ENCODE measurements at regions not wholly inside any gene's neighbourhood (a gene's known extent, or its start where the extent isn't known, plus 50 kb on each side); places are given as distances from the start of the nearest gene placed in this dataset.

DNA sequence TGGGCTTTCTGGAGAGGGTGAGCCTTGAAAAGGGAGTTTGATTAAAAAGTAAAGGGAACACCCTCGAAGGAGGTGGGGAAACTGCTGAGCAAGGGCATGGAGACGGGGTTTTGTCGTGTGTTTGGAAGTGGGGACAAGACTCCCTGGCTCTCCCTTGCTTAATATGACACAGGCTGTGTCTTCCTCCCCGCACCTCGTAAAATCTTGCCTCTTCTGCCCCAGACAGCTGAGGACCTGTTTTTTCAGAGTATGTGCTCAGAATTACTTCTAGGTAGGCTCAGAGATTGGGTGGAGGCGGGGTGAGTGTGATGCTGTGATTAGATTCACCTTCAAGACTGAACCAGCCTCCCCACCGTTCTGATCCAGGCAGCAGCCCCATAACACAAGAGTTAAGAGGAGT lies 244.4 kb upstream of the TLE3 start:
- TF ChIP-seq TEAD4 (IDR thresholded peaks at IDR 0.05) (no peak), TCF12 (IDR thresholded peaks at IDR 0.05; ENCODE audit: low read depth) (no peak), TAF1 (IDR thresholded peaks at IDR 0.05; ENCODE audit: low read depth) (no peak), NFIC (IDR thresholded peaks at IDR 0.05) (no peak), REST (IDR thresholded peaks at IDR 0.05; ENCODE audit: low read depth) (no peak), ZBTB7A (IDR thresholded peaks at IDR 0.05; ENCODE audit: low read depth) (no peak), CEBPB (IDR thresholded peaks at IDR 0.05) (no peak), RAD21 (IDR thresholded peaks at IDR 0.05; ENCODE audit: low read depth) (no peak), EP300 (IDR thresholded peaks at IDR 0.05; ENCODE audit: borderline replicate concordance) (no peak), FOXM1 (IDR thresholded peaks at IDR 0.05; ENCODE audit: borderline replicate concordance, low read depth) (no peak), YY1 (IDR thresholded peaks at IDR 0.05; ENCODE audit: low read depth) (no peak), USF1 (IDR thresholded peaks at IDR 0.05) (no peak), CREB1 (IDR thresholded peaks at IDR 0.05; ENCODE audit: low read depth) (no peak), EGR1 (IDR thresholded peaks at IDR 0.05) (no peak)
- TF ChIP-seq, protein P1, sequence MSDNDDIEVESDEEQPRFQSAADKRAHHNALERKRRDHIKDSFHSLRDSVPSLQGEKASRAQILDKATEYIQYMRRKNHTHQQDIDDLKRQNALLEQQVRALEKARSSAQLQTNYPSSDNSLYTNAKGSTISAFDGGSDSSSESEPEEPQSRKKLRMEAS (IDR thresholded peaks at IDR 0.05), result no peak

DNA sequence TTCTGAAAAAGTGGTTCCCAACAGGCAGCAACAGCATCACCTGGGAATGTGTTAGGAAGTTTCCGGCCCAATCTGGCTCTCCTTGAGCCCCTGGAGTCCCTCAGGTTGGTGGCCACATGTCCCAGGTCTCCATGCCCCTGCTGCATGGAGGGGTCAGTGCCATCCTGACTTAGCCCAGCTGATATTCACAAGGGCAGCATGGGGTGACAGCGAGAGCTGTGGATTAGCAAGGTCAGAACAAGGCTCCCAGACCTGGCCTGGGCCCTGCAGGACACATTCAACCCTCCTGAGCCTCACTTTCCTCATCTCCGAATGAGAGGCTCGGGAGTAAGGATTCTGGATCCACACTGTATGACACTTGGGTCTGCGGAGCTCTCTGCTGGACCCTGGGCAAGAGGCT lies 243.8 kb upstream of the TLE3 start:
- no peak for TF ChIP-seq USF1 (IDR thresholded peaks at IDR 0.05)
- TF ChIP-seq REST (IDR thresholded peaks at IDR 0.05; ENCODE audit: low read depth), result no peak
- no peak for TF ChIP-seq CEBPB (IDR thresholded peaks at IDR 0.05)
- no peak for TF ChIP-seq ZBTB7A (IDR thresholded peaks at IDR 0.05; ENCODE audit: low read depth)
- no peak for TF ChIP-seq RAD21 (IDR thresholded peaks at IDR 0.05; ENCODE audit: low read depth)
- TF ChIP-seq, protein P1 (IDR thresholded peaks at IDR 0.05), result no peak
- TF ChIP-seq TCF12 (IDR thresholded peaks at IDR 0.05; ENCODE audit: low read depth), result no peak
- TF ChIP-seq FOXM1 (IDR thresholded peaks at IDR 0.05; ENCODE audit: borderline replicate concordance, low read depth), result no peak

DNA sequence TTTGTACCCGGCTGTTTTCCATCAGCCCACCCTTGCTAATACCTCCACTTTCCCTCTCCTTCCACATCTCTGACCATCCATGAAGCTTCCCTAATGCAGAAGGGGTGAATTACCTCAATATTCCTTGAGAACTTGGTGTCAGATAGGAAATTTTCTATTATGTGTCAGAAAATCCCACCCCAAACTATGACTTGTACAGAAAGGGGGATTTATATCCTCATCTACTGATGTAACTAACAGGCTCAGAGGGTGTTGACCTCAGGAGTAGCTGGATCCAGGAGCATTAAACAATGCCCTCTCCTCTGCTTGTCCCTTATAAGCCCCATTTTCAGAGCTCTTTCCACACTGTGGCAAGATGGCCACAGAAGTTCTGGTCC lies 242.8 kb upstream of the TLE3 start:
- TF ChIP-seq YY1 (IDR thresholded peaks at IDR 0.05; ENCODE audit: low read depth) (no peak), ZBTB7A (IDR thresholded peaks at IDR 0.05; ENCODE audit: low read depth) (no peak), TEAD4 (IDR thresholded peaks at IDR 0.05) (no peak), TAF1 (IDR thresholded peaks at IDR 0.05; ENCODE audit: low read depth) (no peak), EP300 (IDR thresholded peaks at IDR 0.05; ENCODE audit: borderline replicate concordance) (no peak), CREB1 (IDR thresholded peaks at IDR 0.05; ENCODE audit: low read depth) (no peak), TCF12 (IDR thresholded peaks at IDR 0.05; ENCODE audit: low read depth) (no peak), USF1 (IDR thresholded peaks at IDR 0.05) (no peak), REST (IDR thresholded peaks at IDR 0.05; ENCODE audit: low read depth) (no peak), NFIC (IDR thresholded peaks at IDR 0.05) (no peak), EGR1 (IDR thresholded peaks at IDR 0.05) (no peak), CEBPB (IDR thresholded peaks at IDR 0.05) (no peak), FOXM1 (IDR thresholded peaks at IDR 0.05; ENCODE audit: borderline replicate concordance, low read depth) (no peak), RAD21 (IDR thresholded peaks at IDR 0.05; ENCODE audit: low read depth) (no peak)
- TF ChIP-seq, protein P1 (IDR thresholded peaks at IDR 0.05), result no peak

All from Ishikawa (cell line).